C4-2B (cell line): ENCODE measurements at regions not wholly inside any gene's neighbourhood (a gene's known extent, or its start where the extent isn't known, plus 50 kb on each side); places are given as distances from the start of the nearest gene placed in this dataset.

Experiments
- CTCF ChIP-seq: fragments of 450-650 bp; conservative IDR thresholded peaks from 2 replicates; pipeline ENCODE4 v1.5.1; 2017; ENCODE audit warnings: mild to moderate bottlenecking
- ZFX ChIP-seq: fragments of 450-650 bp; IDR thresholded peaks from 2 replicates; pipeline ENCODE4 v1.6.1; 2017

GRCh38 chr1:208349694-208350330 is 105.6 kb upstream of the PLXNA2 start:
- TF ChIP-seq CTCF (no peak), ZFX (no peak)
